ACC112 (cell line): ENCODE measurements at regions not wholly inside any gene's neighbourhood (a gene's known extent, or its start where the extent isn't known, plus 50 kb on each side); places are given as distances from the start of the nearest gene placed in this dataset.
"Not testable (repeated sequence)": the region's sequence is repeated elsewhere in the genome, so short reads cannot be mapped to it uniquely, and the experiment has no call there.

Source experiments
- H2AFZ ChIP-seq: fragments of 200-600 bp; sonication (generic); one replicate; pipeline ENCODE4 v1.6.0; 2017; ENCODE audit warnings: antibody characterized with exemption, low read length; ENCODE audit not compliant: unreplicated experiment
- H3K27ac ChIP-seq: fragments of 200-600 bp; sonication (generic); 2 replicates; pipeline ENCODE4 v1.5.1; 2014; ENCODE audit warnings: low read depth, mild to moderate bottlenecking, antibody characterized with exemption, low read length, moderate library complexity
- H3K27me3 ChIP-seq: fragments of 200-600 bp; sonication (generic); 2 replicates; pipeline ENCODE4 v1.6.1; 2014; ENCODE audit warnings: mild to moderate bottlenecking, antibody characterized with exemption, low read length, moderate library complexity, mixed read lengths; ENCODE audit not compliant: insufficient read depth
- H3K36me3 ChIP-seq: fragments of 200-600 bp; sonication (generic); 2 replicates; pipeline ENCODE4 v1.6.1; 2016; ENCODE audit warnings: mild to moderate bottlenecking, antibody characterized with exemption, low read length, moderate library complexity, mixed read lengths; ENCODE audit not compliant: insufficient read depth
- H3K4me1 ChIP-seq: fragments of 200-600 bp; sonication (generic); one replicate; pipeline ENCODE4 v1.6.1; 2016; ENCODE audit warnings: low read length, mixed read lengths; ENCODE audit not compliant: insufficient read depth, unreplicated experiment, control insufficient read depth
- H3K4me3 ChIP-seq: fragments of 200-600 bp; sonication (generic); 2 replicates; pipeline ENCODE4 v1.5.1; 2014; ENCODE audit warnings: mild to moderate bottlenecking, low read depth, low read length
- H3K79me2 ChIP-seq: fragments of 200-600 bp; sonication (generic); one replicate; pipeline ENCODE4 v1.6.0; 2016; ENCODE audit warnings: low read length; ENCODE audit not compliant: control insufficient read depth, unreplicated experiment, insufficient read depth

DNA sequence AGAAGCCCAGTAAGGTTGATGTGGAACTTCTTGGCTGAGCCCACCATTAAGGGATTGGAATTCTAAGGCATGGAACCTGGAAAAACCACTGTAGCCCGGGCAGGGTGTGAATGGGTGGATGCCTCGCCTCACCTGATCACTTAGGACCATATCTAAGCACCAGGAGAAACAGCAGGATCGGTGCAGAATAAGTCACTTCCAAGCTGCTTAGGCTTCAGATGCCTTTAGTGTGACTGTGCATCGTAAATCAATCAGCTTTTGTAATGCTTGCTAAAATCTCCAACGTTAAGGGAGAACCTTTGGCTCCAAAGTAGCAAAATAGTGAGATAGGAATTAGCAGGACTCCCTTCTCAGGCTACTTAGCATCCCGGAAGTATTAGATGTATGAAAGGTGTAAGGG is 103.9 kb upstream of the MEGF10 start:
- Histone ChIP-seq H3K36me3 (no peaks in the 10 kb centered on the region), H3K4me3 (no peak overlapping the region), H3K4me1 (no peaks in the 10 kb centered on the region), H2AFZ (no peak overlapping the region), H3K27me3 (peaks cover 12% of the 10 kb centered on the region), H3K79me2 (no peaks in the 10 kb centered on the region), H3K27ac (no peak overlapping the region)

DNA sequence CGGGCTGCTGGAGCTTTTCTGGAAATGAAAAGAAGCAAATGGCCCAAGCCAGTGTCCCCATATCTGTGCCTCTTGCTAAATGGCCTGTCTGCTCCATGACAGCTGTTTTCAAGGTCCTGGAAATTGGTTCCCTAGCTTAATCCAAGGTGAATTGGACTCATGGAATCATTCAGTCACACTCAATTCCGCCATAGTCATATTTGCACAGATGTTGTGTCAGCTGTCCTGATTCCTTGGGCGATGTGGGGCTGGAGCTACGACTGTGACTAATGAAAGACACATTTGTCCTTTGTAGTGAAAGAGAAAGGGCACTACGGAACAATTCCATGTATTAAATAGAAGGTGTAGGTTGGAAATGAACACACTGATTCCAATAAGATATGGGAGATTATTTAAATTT is 102.9 kb upstream of the MEGF10 start:
- Histone ChIP-seq H3K27ac (no peak overlapping the region), H3K4me1 (no peaks in the 10 kb centered on the region), H3K4me3 (no peak overlapping the region), H3K27me3 (peaks cover 8% of the 10 kb centered on the region), H3K79me2 (no peaks in the 10 kb centered on the region), H3K36me3 (no peaks in the 10 kb centered on the region), H2AFZ (no peak overlapping the region)

DNA sequence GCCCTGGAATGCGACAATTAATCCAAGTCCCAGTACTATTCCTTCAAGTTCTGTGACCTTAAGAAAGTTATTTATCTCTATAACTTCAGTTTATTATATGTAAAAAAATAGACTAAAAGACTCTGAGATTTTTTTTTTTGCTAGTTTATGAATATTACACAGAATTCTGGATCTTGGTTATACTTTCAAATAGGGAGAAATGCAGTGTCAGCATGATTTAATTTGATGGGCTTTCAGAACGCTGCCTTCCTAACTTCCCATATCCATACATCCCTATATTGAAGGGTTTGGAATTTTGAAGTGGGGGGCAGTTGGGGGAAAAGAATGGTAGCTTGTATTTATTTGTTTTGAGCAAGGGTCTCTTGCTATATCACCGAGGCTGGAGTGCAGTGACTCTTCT is 98.4 kb upstream of the MEGF10 start:
- H3K36me3 ChIP-seq, result no peaks in the 10 kb centered on the region
- peaks cover 14% of the 10 kb centered on the region for H3K27me3 ChIP-seq
- H3K27ac ChIP-seq, result no peak overlapping the region

DNA sequence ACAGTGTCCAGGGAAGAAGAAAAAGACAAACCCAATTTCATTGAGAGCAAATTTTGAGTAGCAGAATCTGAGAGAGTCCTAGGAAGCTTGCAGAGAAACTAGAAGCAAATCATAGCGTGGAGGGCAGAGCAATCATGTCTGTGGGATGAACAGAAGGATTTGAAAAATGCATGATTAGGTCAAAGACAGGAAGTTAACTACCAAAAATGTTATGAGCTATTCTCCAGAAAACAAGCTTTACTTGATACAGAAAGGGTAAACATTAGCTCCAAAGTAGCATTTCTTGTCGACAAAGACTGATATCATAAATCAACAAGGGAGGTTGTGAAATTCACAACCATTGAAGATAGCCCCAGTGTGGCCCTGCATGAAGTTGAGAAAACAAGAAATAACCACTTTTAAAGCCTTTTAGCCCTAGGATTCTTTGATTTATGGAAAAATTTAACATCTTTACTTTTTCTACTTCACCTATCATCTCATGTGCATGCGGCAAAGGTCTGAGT is 97.7 kb upstream of the MEGF10 start:
- Histone ChIP-seq H3K27me3 (peaks cover 14% of the 10 kb centered on the region), H2AFZ (no peak overlapping the region), H3K4me1 (no peaks in the 10 kb centered on the region)

More for the DNA sequence above, 98.4 kb upstream of the MEGF10 start:
- H2AFZ ChIP-seq, result no peak overlapping the region
- H3K4me1 ChIP-seq, result no peaks in the 10 kb centered on the region
- H3K4me3 ChIP-seq, result no peak overlapping the region
- H3K79me2 ChIP-seq, result no peaks in the 10 kb centered on the region

DNA sequence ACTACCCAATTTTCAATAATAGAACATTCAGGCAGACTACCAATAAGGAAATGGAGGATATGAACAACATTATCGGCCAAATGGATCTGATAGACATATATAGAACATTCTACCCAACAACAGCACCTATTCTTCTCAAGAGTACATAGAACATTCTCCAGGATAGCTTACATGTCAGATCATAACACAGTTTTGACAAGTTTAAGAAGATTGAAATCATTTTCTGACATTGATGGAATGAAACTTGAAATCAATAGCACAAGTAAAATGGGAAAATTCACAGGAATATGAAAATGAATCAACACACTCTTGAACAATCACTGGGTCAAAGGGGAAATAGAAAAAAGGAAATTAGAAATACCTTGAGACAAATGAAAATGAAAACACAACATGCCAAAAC is 94.6 kb upstream of the MEGF10 start:
- H3K4me1 ChIP-seq, result no peaks in the 10 kb centered on the region
- no peak overlapping the region for H3K27ac ChIP-seq
- no peak overlapping the region for H2AFZ ChIP-seq
- H3K36me3 ChIP-seq, result no peaks in the 10 kb centered on the region
- H3K4me3 ChIP-seq, result no peak overlapping the region
- no peaks in the 10 kb centered on the region for H3K79me2 ChIP-seq
- H3K27me3 ChIP-seq, result peaks cover 14% of the 10 kb centered on the region

More for the DNA sequence above, 97.7 kb upstream of the MEGF10 start:
- no peak overlapping the region for H3K4me3 ChIP-seq
- H3K27ac ChIP-seq, result no peak overlapping the region
- no peaks in the 10 kb centered on the region for H3K79me2 ChIP-seq
- no peaks in the 10 kb centered on the region for H3K36me3 ChIP-seq

DNA sequence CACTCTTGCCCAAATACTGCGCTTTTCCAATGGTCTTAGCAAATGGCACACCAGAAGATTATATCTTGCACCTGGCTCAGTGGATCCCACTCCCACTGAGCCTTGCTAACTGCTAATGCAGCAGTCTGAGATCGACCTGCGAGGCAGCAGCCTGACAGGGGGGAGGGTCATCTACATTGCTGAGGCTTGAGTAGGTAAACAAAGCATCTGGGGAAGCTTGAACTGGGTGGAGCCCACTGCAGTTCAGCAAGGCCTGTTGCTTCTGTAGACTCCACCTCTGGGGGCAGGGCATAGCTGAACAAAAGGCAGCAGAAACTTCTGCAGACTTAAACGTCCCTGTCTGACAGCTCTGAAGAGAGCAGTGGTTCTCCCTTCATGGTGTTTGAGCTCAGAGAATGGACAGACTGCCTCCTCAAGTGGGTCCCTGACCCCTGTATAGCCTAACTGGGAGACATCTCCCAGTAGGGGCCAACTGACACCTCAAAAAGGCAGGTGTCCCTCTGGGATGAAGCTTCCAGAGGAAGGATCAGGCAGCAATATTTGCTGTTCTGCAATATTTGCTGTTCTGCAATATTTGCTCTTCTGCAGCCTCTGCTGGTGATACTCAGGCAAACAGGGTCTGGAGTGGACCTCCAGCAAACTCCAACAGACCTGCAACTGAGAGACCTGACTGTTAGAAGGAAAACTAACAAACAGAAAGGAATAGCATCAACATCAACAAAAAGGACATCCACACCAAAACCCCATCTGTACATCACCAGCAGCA is 93.0 kb upstream of the MEGF10 start:
- H3K4me1 ChIP-seq, H3K79me2 ChIP-seq, H2AFZ ChIP-seq, H3K36me3 ChIP-seq, H3K27ac ChIP-seq, H3K4me3 ChIP-seq: not testable (repeated sequence)
- H3K27me3 ChIP-seq, result peaks cover 14% of the 10 kb centered on the region

DNA sequence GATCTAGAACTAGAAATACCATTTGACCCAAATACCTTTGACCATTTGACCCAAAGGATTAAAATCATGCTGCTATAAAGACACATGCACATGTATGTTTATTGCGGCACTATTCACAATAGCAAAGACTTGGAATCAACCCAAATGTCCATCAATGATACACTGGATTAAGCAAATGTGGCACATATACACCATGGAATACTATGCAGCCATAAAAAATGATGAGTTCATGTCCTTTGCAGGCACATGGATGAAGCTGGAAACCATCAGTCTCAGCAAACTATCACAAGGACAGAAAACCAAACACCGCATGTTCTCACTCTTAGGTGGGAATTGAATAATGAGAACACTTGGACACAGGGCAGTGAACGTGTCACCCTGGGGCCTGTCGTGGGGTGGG is 87.9 kb upstream of the MEGF10 start:
- H3K4me1 ChIP-seq, result peaks cover 36% of the 10 kb centered on the region
- H3K36me3 ChIP-seq, H3K27me3 ChIP-seq, H3K27ac ChIP-seq, H3K4me3 ChIP-seq, H3K79me2 ChIP-seq, H2AFZ ChIP-seq: not testable (repeated sequence)

DNA sequence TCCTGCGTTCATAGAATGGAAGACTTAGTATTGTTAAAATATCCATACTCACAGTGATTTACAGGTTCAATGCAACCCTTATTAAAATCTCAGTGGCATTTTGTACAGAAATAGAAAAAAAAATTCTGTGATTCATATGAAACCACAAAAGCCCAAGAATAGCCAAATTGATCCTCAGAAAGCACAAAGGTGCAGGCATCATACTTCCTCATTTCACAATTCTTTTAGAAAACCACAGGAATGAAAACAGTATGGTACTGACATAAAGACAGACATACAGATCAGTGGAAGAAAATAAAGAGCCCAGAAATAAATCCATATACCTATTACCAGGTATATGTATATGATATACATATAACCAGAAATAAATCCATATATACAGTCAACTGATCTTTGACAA is 86.8 kb upstream of the MEGF10 start:
- Histone ChIP-seq H2AFZ (no peak overlapping the region), H3K79me2 (no peaks in the 10 kb centered on the region), H3K4me3 (no peak overlapping the region), H3K27ac (no peak overlapping the region), H3K4me1 (peaks cover 36% of the 10 kb centered on the region), H3K27me3 (peaks cover 2% of the 10 kb centered on the region; the same call in 1 of the 2 replicates), H3K36me3 (no peaks in the 10 kb centered on the region)

DNA sequence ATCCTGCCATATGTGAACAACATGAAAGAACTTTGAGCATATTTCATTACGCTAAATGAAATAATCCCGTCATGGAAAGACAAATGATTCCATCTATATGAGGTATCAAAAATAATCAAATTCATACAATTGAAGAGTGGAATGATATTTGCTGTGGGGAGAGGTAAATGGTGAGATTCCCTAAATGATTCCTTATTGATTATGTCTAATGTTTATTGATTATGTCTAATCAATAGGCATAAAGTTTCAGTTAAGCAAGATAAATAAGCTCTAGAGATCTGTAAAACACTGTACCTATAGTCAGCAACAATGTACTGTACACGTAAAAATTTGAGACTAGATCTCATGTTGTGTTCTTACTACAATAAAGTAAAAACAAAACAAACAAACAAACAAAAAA is 85.4 kb upstream of the MEGF10 start:
- peaks cover 36% of the 10 kb centered on the region for H3K4me1 ChIP-seq
- no peak overlapping the region for H3K4me3 ChIP-seq
- H2AFZ ChIP-seq, result no peak overlapping the region
- no peaks in the 10 kb centered on the region for H3K79me2 ChIP-seq
- peaks cover 6% of the 10 kb centered on the region; the same call in 1 of the 2 replicates for H3K27me3 ChIP-seq
- no peak overlapping the region for H3K27ac ChIP-seq
- H3K36me3 ChIP-seq, result no peaks in the 10 kb centered on the region

DNA sequence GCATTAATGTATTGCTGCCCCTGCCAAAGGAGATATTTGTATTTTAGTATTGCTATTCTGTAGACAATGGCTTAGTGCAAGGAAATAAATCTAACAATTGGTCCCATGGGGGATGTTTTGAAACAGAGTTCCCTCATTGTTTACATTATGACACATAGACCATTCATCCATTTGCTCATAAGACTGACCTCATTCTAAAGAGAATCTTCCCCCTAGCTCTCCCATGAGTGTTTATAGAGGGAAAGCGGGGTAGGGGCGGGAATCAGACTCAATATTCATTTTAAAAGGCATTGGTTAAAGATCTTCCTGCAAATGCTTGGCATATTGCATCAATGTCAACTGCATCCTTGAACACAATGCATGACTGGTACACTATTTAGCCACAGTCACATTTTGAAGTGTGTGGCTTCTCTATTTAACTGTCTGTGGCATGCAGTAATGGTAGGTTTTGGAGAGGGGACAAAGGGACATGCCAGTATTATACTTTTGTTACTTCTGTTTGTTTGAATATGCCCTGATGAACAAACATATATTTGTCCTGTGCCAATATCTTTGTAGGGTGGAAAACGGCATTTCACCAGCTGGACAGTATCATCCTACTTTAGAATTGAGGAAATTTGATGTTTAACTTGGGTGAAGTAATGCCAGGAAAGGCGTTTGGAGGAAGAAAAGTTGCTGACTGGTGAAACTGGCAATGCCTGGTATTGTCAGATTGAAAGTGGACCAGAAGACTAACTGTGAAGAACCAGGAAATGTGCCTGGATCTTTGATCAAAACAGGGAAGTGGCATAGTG is 84.1 kb upstream of the MEGF10 start:
- no peaks in the 10 kb centered on the region for H3K79me2 ChIP-seq
- H3K27me3 ChIP-seq, result peaks cover 20% of the 10 kb centered on the region
- no peak overlapping the region; the same call in 1 of the 2 replicates for H3K4me3 ChIP-seq
- peaks cover 36% of the 10 kb centered on the region for H3K4me1 ChIP-seq
- no peak overlapping the region for H2AFZ ChIP-seq
- peak overlapping the region; percentile 33; the same call in 1 of the 2 replicates for H3K27ac ChIP-seq
- no peaks in the 10 kb centered on the region for H3K36me3 ChIP-seq
